Thyroid gland (tissue), 4 donors: ENCODE measurements at regions not wholly inside any gene's neighbourhood (a gene's known extent, or its start where the extent isn't known, plus 50 kb on each side); places are given as distances from the start of the nearest gene placed in this dataset.

Experiments
- DNase-seq, 2 donors: peaks; one replicate each; pipeline ENCODE4 v3.0.0-alpha.2; 2019
- H3K27ac ChIP-seq, 3 donors: fragments of 200-600 bp; sonication (generic); 1 replicate in 2 of 3; 2 replicates in 1 of 3; pipeline ENCODE4 v1.5.1; 2016 to 2019; ENCODE audit warnings: mild to moderate bottlenecking in 1 of 3, moderate library complexity in 1 of 3
- H3K27me3 ChIP-seq: fragments of 200-600 bp; sonication (generic); one replicate; pipeline ENCODE4 v1.5.1; 2019
- H3K36me3 ChIP-seq, 2 donors: fragments of 200-600 bp; sonication (generic); one replicate each; pipeline ENCODE4 v1.5.1; 2016 to 2019
- H3K4me1 ChIP-seq, 2 donors: fragments of 200-600 bp; sonication (generic); one replicate each; pipeline ENCODE4 v1.5.1; 2017 to 2019
- H3K4me3 ChIP-seq, 3 donors: fragments of 200-600 bp; sonication (generic); replicated peaks in 1 of 3; 1 replicate in 2 of 3; 2 replicates in 1 of 3; pipeline ENCODE4 v1.5.1; 2016; ENCODE audit warnings: mild to moderate bottlenecking in 1 of 3
- H3K9me3 ChIP-seq: fragments of 200-600 bp; sonication (generic); one replicate; pipeline ENCODE4 v1.5.1; 2017
- CTCF ChIP-seq, 6 experiments: fragments of 200-600 bp in 3 of 6; fragments of 450-650 bp in 3 of 6; sonication (generic) in 3 of 6; IDR thresholded peaks; one replicate each; pipeline ENCODE4 v1.5.1; 2016 to 2019; ENCODE audit warnings: antibody characterized with exemption in 6 of 6, mild to moderate bottlenecking in 2 of 6, inconsistent platforms in 1 of 6, moderate library complexity in 1 of 6
- POLR2A ChIP-seq, 2 donors: fragments of 450-650 bp; IDR thresholded peaks; one replicate each; pipeline ENCODE4 v1.6.1; 2017; ENCODE audit warnings: antibody characterized with exemption in 2 of 2, mild to moderate bottlenecking in 2 of 2, moderate library complexity in 1 of 2
- WGBS, 2 donors: methylation state at CpG; one replicate each; pipeline ENCODE4 v1.1.5; 2017; 5-methylcytosine and 5-hydroxymethylcytosine counted together
- intact Hi-C: fragments of 100-400 bp; cut with DNase I; formaldehyde crosslinking; loops from one replicate; pipeline ENCODE4 v1.15.1; 2023

GRCh38 chr2:51350100-51350499 is 318.2 kb upstream of the NRXN1 start:
- Histone ChIP-seq H3K36me3 (no peaks in the 10 kb centered on the region), H3K4me1 (no peaks in the 10 kb centered on the region), H3K27ac (no peak overlapping the region), H3K9me3 (no peaks in the 10 kb centered on the region), H3K27me3 (no peaks in the 10 kb centered on the region), H3K4me3 (no peak overlapping the region)
- intact Hi-C loops = no loop called here
- TF ChIP-seq POLR2A (IDR thresholded peaks at IDR 0.05) (no peak), CTCF (IDR thresholded peaks at IDR 0.05) (no peak)
- DNase-seq = no peak
- 81 to 85% methylated on average over 1 of the region's 1 CpG for WGBS, 2 donors

GRCh38 chr2:51344886-51345285 is 313.0 kb upstream of the NRXN1 start:
- no peaks in the 10 kb centered on the region for H3K4me1 ChIP-seq
- no peaks in the 10 kb centered on the region for H3K9me3 ChIP-seq
- 70 to 72% methylated on average over 2 of the region's 2 CpGs for WGBS, 2 donors
- H3K27ac ChIP-seq = no peak overlapping the region
- no peak for DNase-seq
- TF ChIP-seq POLR2A (IDR thresholded peaks at IDR 0.05) = no peak
- TF ChIP-seq CTCF (IDR thresholded peaks at IDR 0.05) = no peak
- H3K36me3 ChIP-seq = no peaks in the 10 kb centered on the region
- intact Hi-C loops = no loop called here
- H3K27me3 ChIP-seq = no peaks in the 10 kb centered on the region
- no peak overlapping the region for H3K4me3 ChIP-seq

GRCh38 chr2:51335087-51336058 is 303.4 kb upstream of the NRXN1 start:
- Histone ChIP-seq H3K4me1 (no peaks in the 10 kb centered on the region), H3K9me3 (no peaks in the 10 kb centered on the region), H3K36me3 (no peaks in the 10 kb centered on the region), H3K27me3 (no peaks in the 10 kb centered on the region), H3K4me3 (no peak overlapping the region), H3K27ac (no peak overlapping the region)
- intact Hi-C loops = no loop called here
- 69 to 72% methylated on average over 7 of the region's 7 CpGs for WGBS, 2 donors
- no peak for TF ChIP-seq CTCF (IDR thresholded peaks at IDR 0.05)
- no peak for TF ChIP-seq POLR2A (IDR thresholded peaks at IDR 0.05)
- DNase-seq = no peak

GRCh38 chr2:51329512-51329911 is 297.6 kb upstream of the NRXN1 start:
- no peak for TF ChIP-seq CTCF (IDR thresholded peaks at IDR 0.05)
- no peak for TF ChIP-seq POLR2A (IDR thresholded peaks at IDR 0.05)
- Histone ChIP-seq H3K36me3 (no peaks in the 10 kb centered on the region), H3K27me3 (no peaks in the 10 kb centered on the region), H3K4me3 (no peak overlapping the region), H3K9me3 (no peaks in the 10 kb centered on the region), H3K27ac (no peak overlapping the region), H3K4me1 (no peaks in the 10 kb centered on the region)
- DNase-seq = no peak
- intact Hi-C loops = no loop called here
- WGBS, 2 donors = 67 to 72% methylated on average over 1 of the region's 1 CpG

- H3K27me3 ChIP-seq = no peaks in the 10 kb centered on the region
- H3K27ac ChIP-seq = no peak overlapping the region
- no peak for DNase-seq
- H3K9me3 ChIP-seq = no peaks in the 10 kb centered on the region
- TF ChIP-seq POLR2A (IDR thresholded peaks at IDR 0.05) (no peak), CTCF (IDR thresholded peaks at IDR 0.05) (no peak)
- no peak overlapping the region for H3K4me3 ChIP-seq
- no peaks in the 10 kb centered on the region for H3K36me3 ChIP-seq
- WGBS, 2 donors = 72 to 77% methylated on average over 4 of the region's 4 CpGs
- intact Hi-C loops = no loop called here
- H3K4me1 ChIP-seq = no peaks in the 10 kb centered on the region
Observed at GRCh38 chr2:51324051-51324450, 292.1 kb upstream of the NRXN1 start.
